ENCODE measurements at regions not wholly inside any gene's neighbourhood (a gene's known extent, or its start where the extent isn't known, plus 50 kb on each side); places are given as distances from the start of the nearest gene placed in this dataset.

DNA sequence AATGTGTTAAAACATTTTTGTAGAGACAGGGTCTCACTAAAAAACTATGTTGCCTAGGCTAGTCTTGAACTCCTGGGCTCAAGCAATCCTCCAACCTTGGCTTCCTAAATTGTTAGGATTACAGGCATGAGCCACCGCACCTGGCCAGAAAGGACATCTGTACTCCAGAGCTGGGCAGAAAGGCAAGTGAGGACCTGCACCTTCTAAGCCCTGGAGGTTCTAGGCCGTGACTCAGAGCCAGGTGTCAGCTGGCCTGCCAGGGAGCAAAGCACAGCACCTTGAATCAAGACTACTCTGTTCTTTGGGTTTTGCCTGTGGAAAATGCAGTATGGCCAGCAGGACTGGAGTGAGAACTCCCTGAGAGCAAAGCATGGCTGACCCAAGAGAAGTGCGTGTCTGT lies 396.5 kb downstream of the ADRA2A start:
- no peak overlapping the region for H3K4me2 ChIP-seq
- H3K4me3 Mint-ChIP-seq: no peak overlapping the region
- H3K4me3 ChIP-seq: no peak overlapping the region
- H3K27me3 ChIP-seq (ENCODE audit: insufficient read depth): no peaks in the 10 kb centered on the region
- DNase-seq (ENCODE audit: low spot score) (no peak), ATAC-seq (no peak)
- H3F3A ChIP-seq (replicated peaks; ENCODE audit: low read depth): no peaks in the 10 kb centered on the region
- no peaks in the 10 kb centered on the region for H3K27me3 Mint-ChIP-seq (ENCODE audit: insufficient read depth, low read depth, poor library complexity)
- TF ChIP-seq, protein P1, sequence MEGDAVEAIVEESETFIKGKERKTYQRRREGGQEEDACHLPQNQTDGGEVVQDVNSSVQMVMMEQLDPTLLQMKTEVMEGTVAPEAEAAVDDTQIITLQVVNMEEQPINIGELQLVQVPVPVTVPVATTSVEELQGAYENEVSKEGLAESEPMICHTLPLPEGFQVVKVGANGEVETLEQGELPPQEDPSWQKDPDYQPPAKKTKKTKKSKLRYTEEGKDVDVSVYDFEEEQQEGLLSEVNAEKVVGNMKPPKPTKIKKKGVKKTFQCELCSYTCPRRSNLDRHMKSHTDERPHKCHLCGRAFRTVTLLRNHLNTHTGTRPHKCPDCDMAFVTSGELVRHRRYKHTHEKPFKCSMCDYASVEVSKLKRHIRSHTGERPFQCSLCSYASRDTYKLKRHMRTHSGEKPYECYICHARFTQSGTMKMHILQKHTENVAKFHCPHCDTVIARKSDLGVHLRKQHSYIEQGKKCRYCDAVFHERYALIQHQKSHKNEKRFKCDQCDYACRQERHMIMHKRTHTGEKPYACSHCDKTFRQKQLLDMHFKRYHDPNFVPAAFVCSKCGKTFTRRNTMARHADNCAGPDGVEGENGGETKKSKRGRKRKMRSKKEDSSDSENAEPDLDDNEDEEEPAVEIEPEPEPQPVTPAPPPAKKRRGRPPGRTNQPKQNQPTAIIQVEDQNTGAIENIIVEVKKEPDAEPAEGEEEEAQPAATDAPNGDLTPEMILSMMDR (conservative IDR thresholded peaks at IDR 0.05; ENCODE audit: low read depth in 2 of 2): no peak
- H3K36me3 ChIP-seq (ENCODE audit: insufficient read depth): no peaks in the 10 kb centered on the region
- no peaks in the 10 kb centered on the region for H3K9me3 Mint-ChIP-seq
- no peaks in the 10 kb centered on the region for H3K36me3 Mint-ChIP-seq (ENCODE audit: low read depth)
- H3K4me1 Mint-ChIP-seq: no peaks in the 10 kb centered on the region
- no peaks in the 10 kb centered on the region for H4K20me1 ChIP-seq (replicated peaks; ENCODE audit: insufficient read depth)
- no peaks in the 10 kb centered on the region; the same call in none of the 2 replicates for H3K9me2 ChIP-seq (ENCODE audit: insufficient read depth)
- no peak overlapping the region for H2AFZ ChIP-seq
- no peak overlapping the region for H3K27ac Mint-ChIP-seq
- H3K27ac ChIP-seq (ENCODE audit: low read depth): no peak overlapping the region
- H3K4me1 ChIP-seq (ENCODE audit: insufficient read depth): no peaks in the 10 kb centered on the region
- H3K79me2 ChIP-seq (replicated peaks; ENCODE audit: insufficient read depth): no peaks in the 10 kb centered on the region

DNA sequence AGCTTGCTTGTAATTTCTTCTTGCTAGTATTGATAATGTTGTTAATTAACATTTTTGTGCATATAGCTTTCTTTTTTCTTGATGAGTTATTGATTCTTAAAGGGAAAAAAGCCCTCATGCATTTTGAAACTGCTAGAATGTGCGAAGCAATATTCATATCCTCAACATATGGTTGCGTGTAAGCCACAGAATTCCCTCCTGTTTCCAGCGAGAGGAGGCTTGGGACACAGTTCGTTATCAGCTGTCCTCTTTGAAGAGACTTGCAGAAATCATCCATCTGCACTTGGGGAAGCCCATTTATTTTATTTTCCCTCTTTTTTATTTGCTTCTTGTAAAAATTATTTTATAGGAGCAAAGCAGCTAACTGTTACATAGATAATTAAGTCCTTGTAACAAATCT lies 398.0 kb downstream of the ADRA2A start:
- no peaks in the 10 kb centered on the region for H3K4me1 ChIP-seq (ENCODE audit: insufficient read depth)
- DNase-seq (ENCODE audit: low spot score): no peak
- peak overlapping the region; percentile 63; the same call in 1 of the 2 replicates for H2AFZ ChIP-seq
- no peak overlapping the region for H3K4me2 ChIP-seq
- no peak overlapping the region for H3K4me3 ChIP-seq
- Mint-ChIP-seq H3K27ac (no peak overlapping the region), H3K9me3 (no peaks in the 10 kb centered on the region), H3K4me3 (no peak overlapping the region), H3K27me3 (ENCODE audit: insufficient read depth, low read depth, poor library complexity) (no peaks in the 10 kb centered on the region), H3K36me3 (ENCODE audit: low read depth) (no peaks in the 10 kb centered on the region), H3K4me1 (peaks cover 6% of the 10 kb centered on the region; the same call in 1 of the 3 replicates)
- ATAC-seq: no peak
- no peaks in the 10 kb centered on the region; the same call in 1 of the 2 replicates for H3K9me2 ChIP-seq (ENCODE audit: insufficient read depth)
- H3K27ac ChIP-seq (ENCODE audit: low read depth): no peak overlapping the region
- no peaks in the 10 kb centered on the region for H4K20me1 ChIP-seq (replicated peaks; ENCODE audit: insufficient read depth)
- no peaks in the 10 kb centered on the region for H3K79me2 ChIP-seq (replicated peaks; ENCODE audit: insufficient read depth)
- H3F3A ChIP-seq (replicated peaks; ENCODE audit: low read depth): no peaks in the 10 kb centered on the region
- no peaks in the 10 kb centered on the region for H3K27me3 ChIP-seq (ENCODE audit: insufficient read depth)
- H3K36me3 ChIP-seq (ENCODE audit: insufficient read depth): no peaks in the 10 kb centered on the region
- TF ChIP-seq STAT1 (IDR thresholded peaks at IDR 0.05; ENCODE audit: unreplicated experiment) (no peak), POLR2AphosphoS5 (IDR thresholded peaks at IDR 0.05; ENCODE audit: low read depth) (no peak), JUNB (IDR thresholded peaks at IDR 0.05; ENCODE audit: unreplicated experiment) (no peak), ZNF114 (CRISPR knock-in tag; IDR thresholded peaks at IDR 0.05) (no peak), REST (IDR thresholded peaks at IDR 0.05; ENCODE audit: unreplicated experiment) (no peak), NANOG (IDR thresholded peaks at IDR 0.05; ENCODE audit: borderline replicate concordance) (no peak)
- TF ChIP-seq, protein P1 (conservative IDR thresholded peaks at IDR 0.05; ENCODE audit: low read depth in 2 of 2): no peak
- TF ChIP-seq, protein P2, sequence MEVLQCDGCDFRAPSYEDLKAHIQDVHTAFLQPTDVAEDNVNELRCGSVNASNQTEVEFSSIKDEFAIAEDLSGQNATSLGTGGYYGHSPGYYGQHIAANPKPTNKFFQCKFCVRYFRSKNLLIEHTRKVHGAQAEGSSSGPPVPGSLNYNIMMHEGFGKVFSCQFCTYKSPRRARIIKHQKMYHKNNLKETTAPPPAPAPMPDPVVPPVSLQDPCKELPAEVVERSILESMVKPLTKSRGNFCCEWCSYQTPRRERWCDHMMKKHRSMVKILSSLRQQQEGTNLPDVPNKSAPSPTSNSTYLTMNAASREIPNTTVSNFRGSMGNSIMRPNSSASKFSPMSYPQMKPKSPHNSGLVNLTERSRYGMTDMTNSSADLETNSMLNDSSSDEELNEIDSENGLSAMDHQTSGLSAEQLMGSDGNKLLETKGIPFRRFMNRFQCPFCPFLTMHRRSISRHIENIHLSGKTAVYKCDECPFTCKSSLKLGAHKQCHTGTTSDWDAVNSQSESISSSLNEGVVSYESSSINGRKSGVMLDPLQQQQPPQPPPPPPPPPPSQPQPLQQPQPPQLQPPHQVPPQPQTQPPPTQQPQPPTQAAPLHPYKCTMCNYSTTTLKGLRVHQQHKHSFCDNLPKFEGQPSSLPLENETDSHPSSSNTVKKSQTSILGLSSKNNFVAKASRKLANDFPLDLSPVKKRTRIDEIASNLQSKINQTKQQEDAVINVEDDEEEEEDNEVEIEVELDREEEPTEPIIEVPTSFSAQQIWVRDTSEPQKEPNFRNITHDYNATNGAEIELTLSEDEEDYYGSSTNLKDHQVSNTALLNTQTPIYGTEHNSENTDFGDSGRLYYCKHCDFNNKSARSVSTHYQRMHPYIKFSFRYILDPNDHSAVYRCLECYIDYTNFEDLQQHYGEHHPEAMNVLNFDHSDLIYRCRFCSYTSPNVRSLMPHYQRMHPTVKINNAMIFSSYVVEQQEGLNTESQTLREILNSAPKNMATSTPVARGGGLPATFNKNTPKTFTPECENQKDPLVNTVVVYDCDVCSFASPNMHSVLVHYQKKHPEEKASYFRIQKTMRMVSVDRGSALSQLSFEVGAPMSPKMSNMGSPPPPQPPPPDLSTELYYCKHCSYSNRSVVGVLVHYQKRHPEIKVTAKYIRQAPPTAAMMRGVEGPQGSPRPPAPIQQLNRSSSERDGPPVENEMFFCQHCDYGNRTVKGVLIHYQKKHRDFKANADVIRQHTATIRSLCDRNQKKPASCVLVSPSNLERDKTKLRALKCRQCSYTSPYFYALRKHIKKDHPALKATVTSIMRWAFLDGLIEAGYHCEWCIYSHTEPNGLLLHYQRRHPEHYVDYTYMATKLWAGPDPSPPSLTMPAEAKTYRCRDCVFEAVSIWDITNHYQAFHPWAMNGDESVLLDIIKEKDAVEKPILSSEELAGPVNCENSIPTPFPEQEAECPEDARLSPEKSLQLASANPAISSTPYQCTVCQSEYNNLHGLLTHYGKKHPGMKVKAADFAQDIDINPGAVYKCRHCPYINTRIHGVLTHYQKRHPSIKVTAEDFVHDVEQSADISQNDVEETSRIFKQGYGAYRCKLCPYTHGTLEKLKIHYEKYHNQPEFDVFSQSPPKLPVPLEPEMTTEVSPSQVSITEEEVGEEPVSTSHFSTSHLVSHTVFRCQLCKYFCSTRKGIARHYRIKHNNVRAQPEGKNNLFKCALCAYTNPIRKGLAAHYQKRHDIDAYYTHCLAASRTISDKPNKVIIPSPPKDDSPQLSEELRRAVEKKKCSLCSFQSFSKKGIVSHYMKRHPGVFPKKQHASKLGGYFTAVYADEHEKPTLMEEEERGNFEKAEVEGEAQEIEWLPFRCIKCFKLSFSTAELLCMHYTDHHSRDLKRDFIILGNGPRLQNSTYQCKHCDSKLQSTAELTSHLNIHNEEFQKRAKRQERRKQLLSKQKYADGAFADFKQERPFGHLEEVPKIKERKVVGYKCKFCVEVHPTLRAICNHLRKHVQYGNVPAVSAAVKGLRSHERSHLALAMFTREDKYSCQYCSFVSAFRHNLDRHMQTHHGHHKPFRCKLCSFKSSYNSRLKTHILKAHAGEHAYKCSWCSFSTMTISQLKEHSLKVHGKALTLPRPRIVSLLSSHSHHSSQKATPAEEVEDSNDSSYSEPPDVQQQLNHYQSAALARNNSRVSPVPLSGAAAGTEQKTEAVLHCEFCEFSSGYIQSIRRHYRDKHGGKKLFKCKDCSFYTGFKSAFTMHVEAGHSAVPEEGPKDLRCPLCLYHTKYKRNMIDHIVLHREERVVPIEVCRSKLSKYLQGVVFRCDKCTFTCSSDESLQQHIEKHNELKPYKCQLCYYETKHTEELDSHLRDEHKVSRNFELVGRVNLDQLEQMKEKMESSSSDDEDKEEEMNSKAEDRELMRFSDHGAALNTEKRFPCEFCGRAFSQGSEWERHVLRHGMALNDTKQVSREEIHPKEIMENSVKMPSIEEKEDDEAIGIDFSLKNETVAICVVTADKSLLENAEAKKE (CRISPR knock-in tag; IDR thresholded peaks at IDR 0.05): no peak
